ENCODE measurements at regions not wholly inside any gene's neighbourhood (a gene's known extent, or its start where the extent isn't known, plus 50 kb on each side); places are given as distances from the start of the nearest gene placed in this dataset.

DNA sequence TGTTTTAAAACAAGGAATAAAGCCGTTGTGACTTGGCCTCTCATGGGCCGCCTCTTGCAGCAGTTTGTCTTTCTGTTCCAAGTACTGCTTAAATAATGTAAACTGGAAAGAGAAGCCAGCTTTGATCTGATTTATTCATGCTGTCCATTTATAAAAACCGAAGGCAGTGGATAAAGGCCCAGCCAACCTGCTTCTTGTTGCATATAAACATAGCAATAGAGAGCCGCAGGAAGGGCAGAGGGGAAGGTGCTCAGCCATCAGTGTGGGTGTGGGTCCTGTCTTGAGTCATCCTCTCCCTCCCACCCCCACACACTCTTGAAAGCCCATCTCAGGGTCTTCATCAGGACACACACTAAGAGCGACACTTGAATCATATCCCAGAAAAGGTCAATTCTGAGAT is 187.9 kb upstream of the FAM9B start:
- TF ChIP-seq, protein P1, sequence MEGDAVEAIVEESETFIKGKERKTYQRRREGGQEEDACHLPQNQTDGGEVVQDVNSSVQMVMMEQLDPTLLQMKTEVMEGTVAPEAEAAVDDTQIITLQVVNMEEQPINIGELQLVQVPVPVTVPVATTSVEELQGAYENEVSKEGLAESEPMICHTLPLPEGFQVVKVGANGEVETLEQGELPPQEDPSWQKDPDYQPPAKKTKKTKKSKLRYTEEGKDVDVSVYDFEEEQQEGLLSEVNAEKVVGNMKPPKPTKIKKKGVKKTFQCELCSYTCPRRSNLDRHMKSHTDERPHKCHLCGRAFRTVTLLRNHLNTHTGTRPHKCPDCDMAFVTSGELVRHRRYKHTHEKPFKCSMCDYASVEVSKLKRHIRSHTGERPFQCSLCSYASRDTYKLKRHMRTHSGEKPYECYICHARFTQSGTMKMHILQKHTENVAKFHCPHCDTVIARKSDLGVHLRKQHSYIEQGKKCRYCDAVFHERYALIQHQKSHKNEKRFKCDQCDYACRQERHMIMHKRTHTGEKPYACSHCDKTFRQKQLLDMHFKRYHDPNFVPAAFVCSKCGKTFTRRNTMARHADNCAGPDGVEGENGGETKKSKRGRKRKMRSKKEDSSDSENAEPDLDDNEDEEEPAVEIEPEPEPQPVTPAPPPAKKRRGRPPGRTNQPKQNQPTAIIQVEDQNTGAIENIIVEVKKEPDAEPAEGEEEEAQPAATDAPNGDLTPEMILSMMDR (IDR thresholded peaks at IDR 0.05 in 8 of 11, conservative IDR thresholded peaks at IDR 0.05 in 3 of 11) = no peak
- no peak for TF ChIP-seq POLR2A (IDR thresholded peaks at IDR 0.05)
- TF ChIP-seq POLR2AphosphoS5 (IDR thresholded peaks at IDR 0.05) = no peak
